ENCODE measurements at regions not wholly inside any gene's neighbourhood (a gene's known extent, or its start where the extent isn't known, plus 50 kb on each side); places are given as distances from the start of the nearest gene placed in this dataset.

DNA sequence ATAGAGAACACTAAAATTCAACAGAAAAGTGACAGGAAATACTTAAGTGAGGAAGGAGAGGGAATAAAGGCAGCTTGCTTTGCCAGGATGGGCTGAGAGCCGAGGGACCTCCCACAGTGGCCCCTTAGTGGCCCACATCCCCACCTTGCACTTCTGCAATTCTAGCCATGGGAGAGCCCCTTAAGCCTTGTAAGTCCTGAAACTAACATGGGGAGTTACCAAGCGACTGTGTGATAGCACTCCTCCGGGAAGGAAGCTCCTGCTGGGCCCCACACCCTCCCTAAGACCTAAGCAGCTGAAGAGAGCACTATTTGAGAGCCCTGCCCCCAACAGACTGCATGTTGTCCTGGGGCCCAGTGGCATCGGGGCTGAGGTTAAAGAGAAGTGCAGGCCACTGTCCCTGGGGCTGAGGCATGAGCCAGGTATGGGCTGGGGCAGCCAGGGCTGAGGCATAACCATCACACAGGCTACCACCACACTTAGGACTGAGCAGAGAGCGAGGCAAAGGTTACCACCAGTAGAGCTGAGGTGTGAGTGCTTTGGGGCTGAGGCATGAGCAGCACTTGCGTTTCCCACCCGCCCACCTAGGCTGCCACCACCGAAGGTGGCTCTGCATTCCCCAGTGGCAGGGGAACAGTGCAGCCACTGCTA is 301.8 kb upstream of the TRPC7 start:
- TF ChIP-seq MAZ (IDR thresholded peaks at IDR 0.05; ENCODE audit: borderline replicate concordance, low read depth, low read length) (no peak), CTCF (conservative IDR thresholded peaks at IDR 0.05; ENCODE audit: low read depth, low read length) (no peak)

Measured in IMR-90 (cell line).